ENCODE measurements at regions not wholly inside any gene's neighbourhood (a gene's known extent, or its start where the extent isn't known, plus 50 kb on each side); places are given as distances from the start of the nearest gene placed in this dataset.
A peak's percentile ranks its signal among the peaks of the same experiment; 100 is the strongest.

DNA sequence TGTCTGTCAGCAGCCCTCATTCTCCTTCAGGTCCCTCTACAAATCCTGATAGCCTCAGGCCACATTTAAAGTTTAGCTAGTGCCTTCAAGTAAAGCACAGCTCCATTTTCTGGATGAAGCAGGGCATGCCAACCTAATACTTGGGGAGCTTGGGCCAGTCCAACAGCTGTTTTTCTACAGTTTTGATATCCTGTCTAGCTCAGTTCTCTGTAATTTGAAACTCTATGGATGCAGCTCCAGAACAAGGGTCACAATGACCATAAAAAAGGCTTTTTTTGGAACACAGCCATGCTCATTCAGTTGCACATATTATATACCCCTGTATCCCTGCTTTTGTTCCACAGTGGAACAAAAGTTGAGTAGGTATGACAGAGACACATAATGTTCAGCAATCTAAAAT, 373.5 kb downstream of the SUCLG1 start (continued):
- TF ChIP-seq, protein P1, sequence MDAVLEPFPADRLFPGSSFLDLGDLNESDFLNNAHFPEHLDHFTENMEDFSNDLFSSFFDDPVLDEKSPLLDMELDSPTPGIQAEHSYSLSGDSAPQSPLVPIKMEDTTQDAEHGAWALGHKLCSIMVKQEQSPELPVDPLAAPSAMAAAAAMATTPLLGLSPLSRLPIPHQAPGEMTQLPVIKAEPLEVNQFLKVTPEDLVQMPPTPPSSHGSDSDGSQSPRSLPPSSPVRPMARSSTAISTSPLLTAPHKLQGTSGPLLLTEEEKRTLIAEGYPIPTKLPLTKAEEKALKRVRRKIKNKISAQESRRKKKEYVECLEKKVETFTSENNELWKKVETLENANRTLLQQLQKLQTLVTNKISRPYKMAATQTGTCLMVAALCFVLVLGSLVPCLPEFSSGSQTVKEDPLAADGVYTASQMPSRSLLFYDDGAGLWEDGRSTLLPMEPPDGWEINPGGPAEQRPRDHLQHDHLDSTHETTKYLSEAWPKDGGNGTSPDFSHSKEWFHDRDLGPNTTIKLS (IDR thresholded peaks at IDR 0.05; ENCODE audit: borderline replicate concordance, low read depth), result no peak
- TF ChIP-seq ZNF143 (CRISPR knock-in tag; IDR thresholded peaks at IDR 0.05) (no peak), GATAD2B (IDR thresholded peaks at IDR 0.05; ENCODE audit: borderline replicate concordance) (no peak), CSDE1 (IDR thresholded peaks at IDR 0.05) (no peak), XRCC4 (IDR thresholded peaks at IDR 0.05; ENCODE audit: extremely low read depth, insufficient read depth, insufficient read length) (no peak), SIRT6 (IDR thresholded peaks at IDR 0.05; ENCODE audit: low read depth, low read length) (no peak), ZSCAN32 (CRISPR knock-in tag; IDR thresholded peaks at IDR 0.05) (no peak), GTF2A2 (tag; IDR thresholded peaks at IDR 0.05) (no peak)

DNA sequence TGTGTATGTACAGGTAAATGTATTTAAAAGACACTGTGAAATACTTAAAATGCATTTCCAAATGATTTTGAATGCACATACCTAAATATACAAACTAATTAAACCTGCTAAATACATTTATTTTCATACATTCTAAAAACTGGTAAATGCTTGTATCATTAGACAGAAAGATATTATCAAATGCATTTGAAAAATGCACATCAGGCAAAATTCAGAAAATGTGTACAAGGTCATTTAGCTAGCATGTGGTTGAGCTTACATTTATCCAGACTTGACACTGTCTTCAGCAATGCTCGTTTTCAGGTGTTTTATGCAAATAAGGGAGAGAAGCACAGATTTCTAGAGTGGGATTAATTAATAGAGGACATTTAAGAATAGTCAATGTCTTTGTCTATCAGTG, 374.2 kb downstream of the SUCLG1 start:
- H3K9me3 ChIP-seq (replicated peaks; ENCODE audit: control insufficient read depth, insufficient read depth, low read depth, low read length), result no peaks in the 10 kb centered on the region
- ATAC-seq (no peak), FAIRE-seq (no peak), DNase-seq (ENCODE audit: extremely low read depth in 1 of 4, low spot score in 3 of 4) (no peak)
- no peaks in the 10 kb centered on the region for H4K20me1 ChIP-seq (replicated peaks; ENCODE audit: control insufficient read depth, insufficient read depth, low read length)
- H2AFZ ChIP-seq (ENCODE audit: low read depth, low read length), result no peak overlapping the region
- peak; percentile 28; the same call in 1 of the 2 replicates for TF ChIP-seq ZNF316 (IDR thresholded peaks at IDR 0.05)
- no peak for TF ChIP-seq NBN (IDR thresholded peaks at IDR 0.05; ENCODE audit: low read depth)
- intact Hi-C loops (cut with micrococcal nuclease) (no loop called here), in situ Hi-C loops (cut with MboI) (no loop called here)
- no peak overlapping the region for H3K4me3 ChIP-seq
- no peak overlapping the region for H3K9ac ChIP-seq (ENCODE audit: insufficient read depth in 1 of 2, low read depth in 2 of 2, low read length in 2 of 2)
- no peaks in the 10 kb centered on the region for H3K9me1 ChIP-seq (ENCODE audit: control insufficient read depth, insufficient read depth, low read length)
- H3K27ac ChIP-seq (ENCODE audit: extremely low read depth, low read depth, low read length), result no peak overlapping the region
- no peaks in the 10 kb centered on the region; a peak in 2 of 5 replicates for H3K27me3 ChIP-seq (ENCODE audit: control insufficient read depth in 2 of 2, insufficient read depth in 2 of 2, low read length in 2 of 2)
- 0% methylated on average over 1 of the region's 1 CpG for WGBS (ENCODE audit: insufficient coverage, low coverage, missing lambda C conversion rate)
- H3K4me2 ChIP-seq (ENCODE audit: insufficient read depth, low read length), result no peak overlapping the region
- H3K4me1 ChIP-seq (replicated peaks in 1 of 2; ENCODE audit: control insufficient read depth in 2 of 2, insufficient read depth in 2 of 2, low read length in 2 of 2), result no peaks in the 10 kb centered on the region
- ChIA-PET CTCF (ENCODE audit: low intra/inter-chr PET ratio) (no interaction called here), POLR2A (no interaction called here)
- H3K79me2 ChIP-seq (ENCODE audit: control insufficient read depth, insufficient read depth, low read length), result no peaks in the 10 kb centered on the region
- no peaks in the 10 kb centered on the region for H3K36me3 ChIP-seq (ENCODE audit: control insufficient read depth, insufficient read depth, low read length)
- BruUV-seq (replicated peaks), result no TSS peak
